ENCODE measurements at regions not wholly inside any gene's neighbourhood (a gene's known extent, or its start where the extent isn't known, plus 50 kb on each side); places are given as distances from the start of the nearest gene placed in this dataset.
A peak's percentile ranks its signal among the peaks of the same experiment; 100 is the strongest.

DNA sequence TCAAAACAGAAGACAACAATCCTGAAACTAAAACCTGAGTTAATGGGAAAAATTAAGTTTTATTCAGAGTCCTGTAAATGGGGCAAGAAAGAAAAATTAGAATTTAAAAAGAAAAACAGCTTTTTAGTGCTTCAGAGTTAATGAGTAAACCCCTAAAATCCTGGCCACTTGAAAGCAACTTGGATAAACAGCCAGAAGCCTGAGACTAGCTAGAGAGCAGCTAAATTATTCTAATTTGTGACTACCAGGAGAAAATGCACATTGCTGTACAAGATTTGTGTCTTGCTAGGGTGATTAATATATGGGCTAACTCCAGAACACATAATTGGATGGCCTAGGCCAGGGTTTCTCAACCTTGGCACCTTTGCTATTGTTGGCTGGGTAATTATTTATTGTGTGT is 62.4 kb upstream of the ARG1 start:
- DNase-seq = no peak

DNA sequence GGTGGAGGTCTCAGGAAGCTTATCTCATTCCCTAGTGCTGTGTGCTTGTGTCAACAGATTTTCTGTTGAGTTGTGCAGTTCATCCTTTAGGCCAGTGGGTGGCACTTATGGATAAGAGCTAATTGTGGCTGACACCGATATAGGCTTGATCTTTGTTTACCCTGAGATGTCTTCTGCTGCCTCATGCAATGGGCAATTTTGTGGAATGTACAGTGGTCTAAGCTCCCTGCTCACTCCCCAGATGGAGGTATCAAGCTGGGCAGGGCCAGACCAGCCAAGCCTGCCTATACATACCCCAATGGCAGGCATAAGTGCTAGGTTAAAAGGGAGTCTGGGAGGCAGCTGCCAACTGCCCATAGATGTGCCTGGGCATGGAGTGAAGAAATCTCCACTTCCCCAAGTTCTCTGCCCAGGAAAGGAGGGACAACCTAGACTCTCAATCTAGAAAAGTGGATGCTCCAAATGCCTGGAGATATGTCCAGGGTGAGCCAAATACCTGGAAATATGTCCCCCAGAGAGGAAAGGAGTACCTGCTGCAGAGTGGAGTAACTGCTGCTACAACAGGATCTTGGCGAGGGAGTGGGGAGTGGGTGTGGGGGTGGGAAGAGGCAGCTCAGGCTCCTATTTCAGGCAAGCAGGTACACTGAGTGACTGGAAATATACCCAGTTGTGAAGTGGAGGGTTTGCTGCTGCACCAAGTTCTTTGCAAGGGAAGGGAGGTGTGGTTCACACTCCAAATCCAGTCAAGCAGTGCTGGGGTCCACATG is 53.2 kb upstream of the ARG1 start:
- peak; percentile 2 for DNase-seq
